Stomach (tissue), 4 donors: ENCODE measurements at regions not wholly inside any gene's neighbourhood (a gene's known extent, or its start where the extent isn't known, plus 50 kb on each side); places are given as distances from the start of the nearest gene placed in this dataset.

Experiments used
- CTCF ChIP-seq, 7 experiments: fragments of 450-650 bp in 4 of 7; fragments of 200-600 bp in 3 of 7; sonication (generic) in 3 of 7; IDR thresholded peaks; one replicate each; pipeline ENCODE4 v1.5.1; 2016 to 2019; ENCODE audit warnings: antibody characterized with exemption in 7 of 7, control low read depth in 2 of 7, mild to moderate bottlenecking in 1 of 7
- EP300 ChIP-seq: sonication (generic); formaldehyde crosslinking; IDR thresholded peaks from one replicate; pipeline ENCODE4 v1.6.1; 2017; ENCODE audit warnings: antibody characterized with exemption
- POLR2A ChIP-seq, 4 donors: fragments of 450-650 bp; IDR thresholded peaks; one replicate each; pipeline ENCODE4 v1.6.1; 2016; ENCODE audit warnings: antibody characterized with exemption in 4 of 4, control low read depth in 2 of 4, mild to moderate bottlenecking in 1 of 4, moderate library complexity in 1 of 4

GRCh38 chr10:8889538-8889937 is 835.0 kb downstream of the GATA3 start:
- TF ChIP-seq CTCF (IDR thresholded peaks at IDR 0.05), result no peak
- TF ChIP-seq POLR2A (IDR thresholded peaks at IDR 0.05), result no peak
- no peak for TF ChIP-seq EP300
